ENCODE measurements at regions not wholly inside any gene's neighbourhood (a gene's known extent, or its start where the extent isn't known, plus 50 kb on each side); places are given as distances from the start of the nearest gene placed in this dataset.

- no peak for DNase-seq
Observed at GRCh38 chr10:44788147-44789129, 122.7 kb upstream of the TMEM72 start.

DNA sequence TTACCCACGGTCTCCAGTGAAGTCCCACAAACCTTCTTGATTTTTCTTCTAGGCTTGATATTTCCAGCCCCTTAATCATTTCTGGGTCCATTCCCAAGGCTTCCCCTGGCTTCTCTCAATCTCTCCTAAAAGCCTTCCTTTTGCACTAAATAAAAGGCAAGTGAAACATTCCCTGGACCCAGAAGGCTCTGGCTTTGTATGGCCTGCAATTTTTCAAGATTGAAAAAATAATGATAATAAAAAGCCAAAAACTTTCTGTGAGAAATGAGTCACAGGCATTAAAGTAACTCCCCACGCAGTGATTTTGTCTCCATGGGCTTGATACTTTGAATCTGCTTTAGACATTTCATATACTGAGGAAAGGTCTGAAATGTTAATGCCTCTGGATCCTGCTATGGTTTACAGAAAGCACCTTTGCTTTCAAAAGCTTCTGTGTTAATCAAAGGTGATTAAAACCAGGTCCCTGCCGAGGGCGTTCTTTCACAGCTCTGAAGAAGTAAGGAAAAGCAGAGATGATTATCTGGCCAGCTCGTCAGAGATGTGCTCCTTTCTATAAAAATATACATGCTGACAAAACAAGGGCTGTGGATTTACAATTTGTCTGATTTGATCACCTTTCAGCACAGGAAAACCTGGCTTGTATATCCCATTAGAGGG, 118.9 kb upstream of the TMEM72 start:
- no peak for DNase-seq

- no peak for DNase-seq
Observed at GRCh38 chr10:44799966-44800365, 111.2 kb upstream of the TMEM72 start.

DNA sequence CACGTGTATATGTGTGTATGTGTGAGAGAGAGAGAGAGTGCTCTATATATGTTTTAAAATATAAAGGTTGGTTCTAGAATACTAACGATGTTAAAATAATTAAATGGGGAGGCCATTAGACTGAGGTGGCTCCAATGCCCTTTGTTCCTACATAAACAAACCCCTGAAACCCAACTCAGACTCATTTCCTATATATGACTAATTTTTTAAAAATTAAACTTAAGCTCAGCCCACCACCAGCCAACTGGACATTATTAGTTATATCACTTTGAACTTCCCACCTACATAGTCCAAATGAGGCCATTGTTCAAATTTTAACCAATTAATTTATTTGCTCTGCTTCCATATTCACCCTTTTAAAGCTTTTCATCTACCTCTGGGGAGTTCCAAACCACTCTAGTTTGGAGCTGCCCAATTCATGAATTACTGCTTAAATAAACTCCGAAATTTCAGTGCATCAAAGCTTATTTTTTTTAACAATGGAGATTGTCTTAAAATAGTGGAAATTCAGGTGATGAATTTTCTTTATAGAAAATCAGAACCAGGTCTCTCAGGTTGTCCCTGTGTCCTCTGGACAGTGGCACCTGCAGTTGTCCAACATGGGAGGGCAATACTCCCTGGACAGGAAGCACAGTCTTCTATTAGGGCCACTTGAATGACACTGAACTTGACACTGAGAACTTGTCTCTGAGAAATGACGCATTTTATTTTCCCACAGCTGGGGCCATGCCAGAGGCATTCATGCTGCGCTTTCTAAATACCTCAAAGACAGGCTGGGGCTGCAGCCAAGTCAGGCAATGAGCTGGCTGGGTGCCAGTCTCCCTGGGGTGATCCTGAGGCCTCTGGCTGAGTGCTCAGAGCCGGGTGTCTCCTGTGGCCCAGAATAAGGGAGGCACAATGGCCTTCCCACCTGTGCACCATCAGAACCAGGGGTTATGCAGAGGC, 109.5 kb upstream of the TMEM72 start:
- no peak for DNase-seq

DNA sequence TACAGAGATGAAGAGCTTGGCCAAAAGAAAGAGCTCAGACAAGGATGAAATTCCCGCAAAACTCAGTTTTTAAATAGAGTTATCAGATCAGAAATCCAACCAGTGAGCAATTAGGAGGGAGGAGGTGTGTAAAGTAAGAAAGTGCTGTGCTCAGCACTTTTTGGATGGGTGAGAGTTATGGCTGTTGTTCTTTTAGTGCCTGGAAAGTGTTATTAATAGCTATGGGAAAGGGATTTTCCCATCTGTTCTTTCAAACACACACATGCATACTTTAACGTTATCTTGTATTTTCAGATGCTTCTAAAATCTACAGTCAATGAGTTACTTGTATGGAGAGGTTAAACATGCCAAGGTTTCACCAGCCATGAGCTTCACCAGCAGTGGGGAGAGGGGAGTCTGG, 107.3 kb upstream of the TMEM72 start:
- DNase-seq: no peak

GRCh38 chr10:44804661-44805060, 106.5 kb upstream of the TMEM72 start:
- DNase-seq: no peak

DNA sequence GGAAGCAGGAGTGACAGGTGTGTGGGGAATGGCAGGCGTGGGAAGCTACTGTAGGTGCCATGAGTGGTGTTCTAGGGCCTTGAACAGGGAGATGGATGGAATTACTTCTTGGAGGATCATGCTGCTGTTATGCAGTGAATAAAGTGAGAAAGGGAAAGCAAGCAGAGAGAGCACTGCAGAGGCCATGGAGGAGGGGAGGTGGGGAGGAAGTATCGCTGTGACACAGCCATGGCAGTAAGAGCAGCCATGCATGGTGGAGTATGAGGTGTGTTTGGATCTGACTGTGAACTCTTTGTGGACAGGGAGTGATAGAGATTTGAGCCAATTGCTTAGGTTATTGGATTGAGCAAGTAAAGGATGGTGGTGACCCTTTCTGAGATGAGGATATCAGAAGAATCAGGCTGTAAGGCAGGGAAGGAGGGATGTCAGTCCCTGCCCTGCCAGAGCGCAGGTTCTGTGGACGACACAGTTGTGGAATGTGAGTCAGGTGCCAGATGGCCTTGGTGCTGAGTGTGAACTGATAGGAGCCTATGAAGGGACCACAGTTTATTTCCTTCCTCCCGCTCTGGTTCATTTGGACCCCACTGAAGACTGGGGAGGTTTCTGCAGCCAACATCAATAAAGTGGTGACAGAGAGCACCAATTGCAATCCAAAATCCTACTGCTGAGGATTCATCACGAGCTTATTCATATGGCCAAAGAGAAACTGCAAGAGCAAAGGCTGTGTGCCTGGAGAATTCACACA, 105.5 kb upstream of the TMEM72 start:
- no peak for DNase-seq

GRCh38 chr10:44806950-44807349, 104.2 kb upstream of the TMEM72 start:
- no peak for DNase-seq

DNA sequence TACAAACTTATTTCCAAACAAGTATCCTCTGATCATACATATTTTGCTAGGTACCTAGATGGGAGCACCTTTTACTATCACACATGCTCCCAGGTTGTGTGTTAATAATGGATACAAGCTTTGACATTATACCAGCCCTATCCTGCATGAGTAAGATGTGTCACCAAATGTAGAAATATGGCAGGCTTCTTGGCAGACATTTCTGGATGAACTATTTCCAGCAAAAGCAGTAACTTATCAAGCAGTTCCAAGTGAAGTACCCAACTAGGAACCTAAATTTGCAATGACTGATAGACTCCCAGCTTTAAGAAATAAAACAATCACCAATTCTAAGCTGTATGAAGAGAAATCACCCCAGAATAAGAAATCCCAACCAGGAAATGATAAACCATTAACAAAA, 103.7 kb upstream of the TMEM72 start:
- no peak for DNase-seq

GRCh38 chr10:44809647-44810046, 101.5 kb upstream of the TMEM72 start:
- DNase-seq: no peak

GRCh38 chr10:44811072-44811471, 100.1 kb upstream of the TMEM72 start:
- no peak for DNase-seq

GRCh38 chr10:44813201-44813600, 97.9 kb upstream of the TMEM72 start:
- DNase-seq: no peak

- DNase-seq: no peak
Observed at GRCh38 chr10:44814929-44815328, 96.2 kb upstream of the TMEM72 start.

DNA sequence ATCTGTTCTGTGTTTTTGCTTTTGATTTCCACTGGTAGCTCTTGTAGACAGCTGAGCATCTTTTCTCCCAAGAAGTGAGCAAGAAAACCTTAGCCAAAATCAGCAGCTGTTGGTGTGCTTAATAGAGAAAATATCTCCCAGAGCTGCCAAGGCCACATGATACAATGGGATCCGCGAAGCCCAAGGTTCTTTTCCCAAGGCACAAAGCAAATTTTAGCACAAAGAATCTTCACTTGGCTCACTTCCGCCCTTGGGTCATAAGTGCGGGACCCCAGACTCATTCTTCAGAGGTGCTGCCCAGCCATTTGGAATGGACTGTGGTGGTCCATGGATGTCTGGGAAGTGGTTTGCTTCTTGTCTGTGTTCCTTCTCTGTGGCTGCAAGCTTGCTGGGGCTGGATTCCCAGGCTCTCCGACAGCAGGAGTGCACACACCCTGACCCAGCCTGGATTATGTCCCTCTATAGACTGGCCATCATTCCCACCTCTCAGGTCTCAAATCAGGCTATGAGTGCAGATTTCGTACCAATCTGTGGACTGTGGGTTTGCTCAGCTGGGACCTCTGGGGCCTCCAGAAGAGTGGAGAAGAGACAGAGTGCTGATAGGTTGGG, 93.0 kb upstream of the TMEM72 start:
- DNase-seq: no peak

GRCh38 chr10:44818701-44819127, 92.4 kb upstream of the TMEM72 start:
- no peak for DNase-seq

DNA sequence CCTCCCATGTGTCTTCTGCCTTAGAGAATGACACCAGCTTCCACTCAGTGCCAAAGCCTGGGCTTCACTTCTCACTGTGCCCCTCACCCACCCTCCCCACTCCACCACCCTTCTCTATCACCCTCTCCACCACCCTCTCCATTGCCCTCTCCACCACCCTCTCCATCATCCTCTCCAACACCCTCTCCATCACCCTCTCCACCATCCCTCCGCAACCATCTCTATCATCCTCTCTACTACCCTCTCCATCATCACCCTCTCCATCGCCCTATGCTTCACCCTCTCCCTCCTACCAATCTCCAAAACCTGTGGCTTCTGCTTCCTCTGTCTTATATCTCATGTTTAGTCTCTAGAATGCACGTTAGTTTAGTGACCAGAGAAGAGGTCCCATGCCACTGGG, 91.0 kb upstream of the TMEM72 start:
- no peak for DNase-seq

DNA sequence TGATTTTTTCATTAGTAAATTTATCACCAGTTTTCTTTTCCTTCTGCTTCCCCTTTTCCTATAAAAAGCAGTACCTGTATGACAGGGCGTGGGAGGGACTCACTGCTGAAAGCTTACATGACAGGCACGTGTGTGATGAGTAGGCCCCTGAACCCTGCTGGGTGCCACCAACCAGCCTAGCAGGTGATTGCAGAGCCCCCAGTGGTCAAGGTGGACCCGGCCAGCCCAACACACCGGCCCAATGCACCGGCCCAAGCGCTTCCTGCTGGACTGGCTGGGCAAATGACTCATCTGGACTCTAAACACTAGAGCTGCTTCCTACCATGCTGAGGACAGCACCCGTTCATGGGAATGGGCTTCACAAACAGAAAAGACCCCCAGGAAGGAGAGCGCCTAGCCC, 89.8 kb upstream of the TMEM72 start:
- no peak for DNase-seq

- DNase-seq: no peak
Observed at GRCh38 chr10:44822349-44822748, 88.8 kb upstream of the TMEM72 start.

DNA sequence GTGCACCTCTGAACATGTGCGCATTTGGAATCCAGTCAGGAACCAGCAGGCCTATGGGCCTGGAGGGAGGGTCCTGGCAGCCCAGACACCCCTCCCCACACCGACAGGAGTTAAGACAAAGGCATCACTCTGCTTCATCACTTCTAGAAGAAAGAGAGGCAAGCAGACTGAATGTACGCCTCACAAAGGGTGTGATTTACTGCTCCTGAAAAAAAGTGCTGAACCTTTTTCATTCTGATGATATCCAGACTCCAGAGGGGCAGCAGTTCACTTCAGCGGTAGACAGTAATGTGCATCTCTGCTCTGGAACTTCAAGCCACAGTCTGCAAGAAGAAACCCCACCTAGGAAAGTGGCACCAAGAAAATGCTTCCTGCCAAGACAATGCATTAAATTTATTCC, 88.2 kb upstream of the TMEM72 start:
- DNase-seq: no peak

- DNase-seq: no peak
Observed at GRCh38 chr10:44824607-44825006, 86.5 kb upstream of the TMEM72 start.

DNA sequence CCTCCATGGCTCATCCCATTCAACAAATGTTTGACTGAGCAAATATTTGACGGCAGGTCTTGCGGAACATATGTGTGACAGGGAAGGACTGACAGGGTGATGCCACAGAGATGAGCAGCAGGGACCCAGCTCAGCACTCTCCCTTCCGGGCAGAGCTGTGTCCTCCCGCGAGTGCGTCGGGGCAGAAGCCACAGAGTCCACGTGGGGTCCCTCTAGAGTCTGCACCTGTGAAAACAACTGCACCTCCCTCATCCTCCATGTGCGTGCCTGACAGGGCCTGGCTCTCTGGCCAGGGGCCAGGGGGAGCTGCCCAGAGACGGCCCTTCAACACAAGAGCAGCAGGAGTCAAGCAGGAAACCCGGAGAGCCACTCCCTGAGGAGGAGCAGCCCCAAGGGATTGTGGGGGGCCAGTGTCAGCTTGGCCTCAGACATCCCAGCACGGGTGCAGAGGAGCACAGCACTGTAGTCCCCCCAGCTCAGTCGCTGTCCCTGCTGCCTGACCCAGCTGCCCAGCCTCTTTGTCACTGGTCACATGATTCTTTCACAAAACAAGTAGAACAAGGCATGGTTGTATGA, 83.6 kb upstream of the TMEM72 start:
- DNase-seq: no peak
